Activated T-cell treated with anti-CD3 and anti-CD28 coated beads, Interleukin-2, amount 50 U/mL, for 48 hours (primary cell): ENCODE measurements at regions not wholly inside any gene's neighbourhood (a gene's known extent, or its start where the extent isn't known, plus 50 kb on each side); places are given as distances from the start of the nearest gene placed in this dataset.

ENCODE experiments used
- DNase-seq, 2 experiments: peaks; one replicate each; pipeline ENCODE4 v3.0.0-alpha.2; 2020

DNA sequence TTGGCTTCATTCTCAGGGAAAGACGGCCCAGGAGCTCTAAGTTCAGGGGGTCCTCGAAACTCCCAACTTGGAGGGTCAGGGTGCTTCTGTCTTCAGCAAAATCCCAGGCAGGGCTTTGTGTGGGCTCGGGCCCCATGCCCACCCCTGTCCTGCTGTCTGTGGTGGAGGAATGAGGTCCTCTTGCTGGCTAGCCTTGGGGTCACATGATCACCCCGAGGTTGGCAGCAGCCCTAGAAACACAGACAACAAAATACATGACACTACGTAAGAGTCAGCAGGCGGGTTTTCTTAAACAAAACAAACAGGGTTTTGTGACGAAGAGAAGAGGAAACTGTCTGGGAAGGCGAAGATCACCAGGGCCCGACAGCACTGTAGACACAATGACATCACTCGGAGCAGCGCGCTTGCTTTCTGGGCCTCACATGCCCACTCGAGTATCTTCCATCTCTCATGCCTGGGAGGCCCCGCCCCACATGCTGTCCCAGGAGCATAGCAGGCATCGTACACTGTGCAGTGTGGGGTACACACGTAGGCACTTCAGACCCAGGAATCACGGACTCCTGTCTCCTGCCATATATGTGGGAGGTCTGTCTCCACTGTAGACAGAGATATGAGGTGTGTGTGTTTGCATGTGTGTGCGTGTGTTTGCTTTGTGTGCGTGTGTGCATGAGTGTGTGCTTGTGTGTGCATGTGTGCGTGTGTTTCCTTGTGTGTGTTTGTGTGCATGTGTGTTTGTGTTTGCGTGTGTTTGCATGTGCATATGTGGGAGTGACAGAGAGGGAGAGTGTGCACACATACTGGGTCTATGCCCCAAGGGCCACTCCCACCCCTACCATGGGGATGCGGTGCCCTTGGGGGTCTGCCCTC is 94.7 kb downstream of the SIK1 start:
- DNase-seq: no peak

DNA sequence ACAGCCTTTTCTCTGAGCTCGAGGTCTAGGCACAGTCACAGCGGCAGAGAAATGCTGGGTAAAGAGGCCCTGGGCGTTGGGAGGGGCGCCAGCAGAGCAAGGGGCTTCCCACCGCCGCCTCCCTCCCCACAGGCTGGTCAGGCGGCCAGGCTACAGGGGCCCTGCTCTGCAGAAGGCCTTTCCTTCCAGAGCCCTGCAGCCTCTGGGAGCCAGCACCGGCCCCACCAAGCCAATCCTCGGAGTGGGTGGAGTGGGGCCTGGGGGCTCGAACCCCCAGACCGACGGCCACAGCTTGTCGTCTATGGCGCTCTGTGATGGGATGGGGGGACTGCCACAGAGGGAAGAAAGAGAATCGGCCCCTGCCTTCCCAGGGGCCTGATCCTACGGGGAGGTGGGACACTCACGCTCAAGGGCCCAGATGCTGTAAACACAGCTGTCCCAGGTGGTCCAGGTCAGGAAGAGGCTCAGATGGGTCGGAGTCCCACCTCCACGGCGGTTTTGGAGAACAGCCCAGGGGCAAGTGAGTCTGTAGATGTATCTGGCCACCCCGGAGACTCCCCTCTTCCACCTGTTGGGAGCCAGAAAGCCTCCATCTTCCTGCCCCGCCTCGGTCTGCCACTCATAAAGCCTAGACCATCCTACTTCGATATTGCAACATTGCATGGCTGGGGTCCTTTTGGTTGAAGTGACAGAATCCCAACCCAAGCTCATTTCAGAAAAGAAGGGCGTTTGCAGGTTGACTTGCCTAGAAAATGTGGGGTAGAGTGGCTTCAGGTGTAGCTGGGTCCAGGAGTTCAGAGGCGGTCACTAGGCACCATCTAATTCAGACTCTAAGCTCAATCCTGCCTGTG is 95.6 kb downstream of the SIK1 start:
- DNase-seq: no peak

DNA sequence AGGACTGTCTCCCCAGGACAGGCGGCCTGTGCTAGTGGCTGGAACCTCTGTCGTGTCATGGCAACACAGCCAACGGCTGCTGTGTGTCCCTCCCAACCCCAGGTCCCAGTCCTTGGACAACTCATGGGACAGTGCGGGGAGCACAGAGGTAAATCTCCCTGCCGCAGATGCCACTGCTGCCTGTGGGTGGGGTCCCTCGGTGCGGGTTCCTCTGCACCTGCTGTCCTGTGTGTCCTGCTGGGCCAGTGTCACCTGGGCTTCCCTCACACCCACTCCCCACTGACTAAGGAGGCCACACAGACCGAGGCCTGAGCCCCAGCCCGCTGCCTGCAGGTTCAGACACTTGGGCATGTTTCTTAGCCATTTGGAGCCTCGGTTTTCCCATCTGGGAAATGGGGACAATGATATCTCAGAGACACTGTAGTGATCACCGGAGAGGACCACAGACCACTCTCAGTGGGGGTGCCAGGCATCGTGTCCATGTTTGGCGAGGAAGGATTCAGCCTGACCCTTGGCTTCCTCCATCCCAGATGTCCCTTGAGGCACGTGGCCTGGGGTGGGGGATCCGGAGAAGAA is 96.5 kb downstream of the SIK1 start:
- DNase-seq: no peak

DNA sequence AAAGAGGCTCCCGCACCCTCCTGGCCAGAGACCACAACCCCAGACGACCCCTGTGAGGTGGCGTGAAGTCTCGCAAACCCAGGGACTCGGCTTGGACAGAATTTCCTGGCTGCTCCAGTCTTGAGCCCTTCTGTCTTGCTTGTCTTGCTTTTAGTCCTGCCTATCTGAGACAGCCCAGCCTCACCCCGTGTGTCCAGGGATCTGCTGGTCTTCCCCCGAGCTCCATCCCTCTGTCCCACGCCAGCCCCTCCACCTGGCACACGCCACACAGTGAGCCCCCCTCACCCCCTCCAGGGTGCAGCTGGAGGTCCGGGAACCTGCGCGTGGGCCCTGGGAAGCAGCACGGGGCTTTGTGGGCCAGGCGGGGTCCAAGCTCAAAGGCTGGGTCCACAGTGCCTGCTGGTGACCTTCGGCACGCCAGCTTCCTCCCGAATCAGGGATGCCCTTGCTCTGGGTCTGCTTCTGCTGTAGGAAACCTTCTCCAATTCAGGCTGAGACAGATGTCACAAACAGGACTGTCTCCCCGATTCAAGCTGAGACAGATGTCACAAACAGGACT is 97.1 kb downstream of the SIK1 start:
- DNase-seq: no peak

DNA sequence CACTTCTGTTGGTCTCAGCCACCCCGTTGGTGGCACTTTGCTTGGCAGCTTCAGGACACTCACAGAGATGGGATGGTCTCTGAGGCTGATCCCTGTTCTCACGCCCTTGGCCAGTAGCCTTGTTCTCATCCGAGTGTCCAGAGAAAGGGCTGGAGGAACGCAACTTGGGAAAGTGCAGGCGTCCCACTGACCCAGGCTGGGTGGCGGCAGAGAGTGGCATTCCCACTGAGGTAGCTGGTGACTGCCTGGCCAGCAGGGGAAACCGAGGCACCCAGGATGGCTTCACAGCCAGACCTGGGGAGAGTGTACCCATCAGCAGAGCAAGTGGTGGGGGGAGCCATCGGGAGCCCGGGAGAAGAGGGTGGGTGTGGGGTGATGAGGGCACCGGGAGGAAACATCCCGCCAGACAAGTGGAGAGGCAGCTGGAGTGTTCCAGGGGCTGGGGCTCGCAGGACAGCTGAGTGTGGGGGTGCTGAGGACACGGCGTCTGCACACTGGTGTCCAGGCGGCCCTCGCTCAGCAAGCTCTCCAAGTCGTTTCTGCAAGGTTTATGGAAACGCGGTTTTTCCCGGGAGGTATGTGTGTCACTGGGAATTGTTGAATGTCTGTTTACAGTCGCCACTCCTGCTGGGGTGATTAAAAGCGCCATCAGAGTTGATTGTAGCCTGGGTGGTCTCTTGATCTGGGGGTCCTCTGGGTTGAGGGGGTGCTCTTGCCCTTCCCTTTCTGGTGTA is 97.8 kb downstream of the SIK1 start:
- no peak for DNase-seq

DNA sequence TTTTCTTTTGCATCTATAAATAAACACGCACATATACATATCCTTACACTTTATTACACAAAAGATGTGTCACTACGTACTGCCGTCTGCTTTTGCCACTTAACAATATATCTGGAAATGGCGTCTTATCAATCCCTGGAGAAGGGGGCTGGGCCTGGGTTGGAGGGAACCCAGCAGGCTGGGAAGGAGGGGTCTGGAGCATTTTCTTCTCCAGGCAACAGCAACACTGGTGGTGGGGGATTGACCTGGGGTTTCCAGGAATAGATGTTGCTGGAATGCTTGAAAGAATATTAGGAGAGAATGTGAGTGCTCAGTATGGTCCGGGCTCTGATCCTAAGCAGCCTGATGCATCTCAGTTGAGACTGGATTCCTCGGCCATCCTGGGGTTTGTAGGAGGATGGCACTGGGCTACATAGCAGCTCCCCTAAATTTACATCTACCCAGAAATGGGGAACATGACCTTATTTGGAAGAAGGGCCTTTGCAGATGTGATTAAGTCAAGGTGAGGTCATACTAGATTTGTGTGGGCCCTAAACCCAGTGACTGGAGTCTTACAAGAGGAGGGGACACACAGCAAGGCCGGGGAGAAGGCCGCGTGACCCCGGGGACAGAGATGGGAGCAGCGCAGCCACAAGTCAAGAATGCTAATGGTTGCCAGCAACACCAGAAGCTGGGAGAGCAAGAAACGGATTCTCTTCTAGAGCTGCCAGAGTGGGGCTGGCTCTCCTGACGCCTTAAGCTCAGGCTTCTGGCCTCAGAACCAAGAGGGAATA is 98.6 kb downstream of the SIK1 start:
- no peak for DNase-seq

DNA sequence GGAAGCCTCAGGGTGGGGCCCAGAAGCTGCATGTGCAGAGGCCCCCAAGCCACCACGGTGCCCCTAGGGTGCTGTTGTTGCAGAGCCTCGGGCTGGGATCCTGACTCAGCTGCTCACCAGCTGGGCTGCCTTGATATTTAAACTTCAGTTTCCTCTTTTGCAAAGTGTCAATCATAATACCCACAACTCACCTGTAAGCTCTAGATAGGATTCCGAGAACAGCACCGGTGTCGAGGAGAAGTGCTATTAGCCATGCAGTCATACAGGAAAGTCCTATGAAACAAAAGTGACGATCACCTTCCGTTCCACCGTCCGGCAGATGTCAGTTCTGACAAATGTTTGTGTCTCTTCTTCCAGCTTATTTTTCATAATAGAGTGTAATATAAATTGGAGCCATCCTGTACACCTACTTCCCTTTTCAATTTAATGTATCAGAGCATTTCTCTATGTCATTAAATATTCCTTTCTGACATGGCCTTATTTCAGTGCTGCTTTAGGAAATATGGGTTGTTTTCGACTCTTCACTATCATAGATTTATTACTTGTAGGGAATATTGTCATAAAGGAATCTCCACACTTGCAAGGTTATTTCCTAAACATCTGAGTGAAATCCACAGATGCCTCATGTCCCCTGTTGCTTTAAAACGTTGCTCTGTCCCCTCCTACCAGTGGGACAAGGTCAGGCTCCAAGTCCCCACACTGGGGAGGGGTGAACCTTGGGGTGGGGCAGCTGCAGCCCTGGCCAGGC is 100.8 kb downstream of the SIK1 start:
- DNase-seq: no peak

DNA sequence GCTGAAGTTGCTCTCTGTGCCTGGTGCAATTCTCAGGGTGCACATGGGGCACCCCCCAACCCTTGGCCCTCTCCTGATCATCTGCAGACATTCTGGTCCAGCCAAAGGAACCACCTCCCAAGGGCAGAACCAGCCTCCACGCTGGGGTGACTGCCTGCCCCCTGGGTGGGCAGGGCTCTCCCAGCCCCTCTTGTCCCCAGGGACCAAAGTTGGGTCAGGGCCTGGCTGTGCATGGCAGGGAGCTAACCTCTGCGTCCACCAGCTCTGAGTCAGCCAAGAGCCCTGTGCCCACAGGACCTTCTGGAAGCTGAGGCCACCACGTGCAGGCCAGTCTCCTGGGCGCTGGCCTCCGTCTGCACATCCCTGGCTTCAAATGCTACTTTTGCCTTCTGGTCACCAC is 101.9 kb downstream of the SIK1 start:
- DNase-seq: no peak

DNA sequence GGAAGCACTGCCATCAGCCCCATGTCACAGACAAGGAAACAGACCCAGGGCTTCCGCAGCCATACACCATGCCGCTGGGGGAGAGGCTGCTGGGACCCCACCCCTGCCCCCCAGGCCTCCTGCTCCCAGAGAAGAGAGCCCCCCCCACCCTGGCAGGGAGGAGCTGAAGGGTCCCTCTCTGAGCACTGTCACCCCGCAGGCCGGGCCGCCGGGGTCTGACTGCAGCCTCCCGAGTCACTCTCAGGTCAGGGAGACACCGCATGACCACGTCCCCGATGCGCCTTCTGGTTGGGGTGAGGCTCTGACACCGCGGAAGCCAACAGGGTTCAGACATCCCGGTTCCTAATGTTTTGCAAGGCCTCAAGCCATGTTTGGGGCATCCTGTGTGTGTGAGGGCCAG is 102.3 kb downstream of the SIK1 start:
- no peak for DNase-seq

DNA sequence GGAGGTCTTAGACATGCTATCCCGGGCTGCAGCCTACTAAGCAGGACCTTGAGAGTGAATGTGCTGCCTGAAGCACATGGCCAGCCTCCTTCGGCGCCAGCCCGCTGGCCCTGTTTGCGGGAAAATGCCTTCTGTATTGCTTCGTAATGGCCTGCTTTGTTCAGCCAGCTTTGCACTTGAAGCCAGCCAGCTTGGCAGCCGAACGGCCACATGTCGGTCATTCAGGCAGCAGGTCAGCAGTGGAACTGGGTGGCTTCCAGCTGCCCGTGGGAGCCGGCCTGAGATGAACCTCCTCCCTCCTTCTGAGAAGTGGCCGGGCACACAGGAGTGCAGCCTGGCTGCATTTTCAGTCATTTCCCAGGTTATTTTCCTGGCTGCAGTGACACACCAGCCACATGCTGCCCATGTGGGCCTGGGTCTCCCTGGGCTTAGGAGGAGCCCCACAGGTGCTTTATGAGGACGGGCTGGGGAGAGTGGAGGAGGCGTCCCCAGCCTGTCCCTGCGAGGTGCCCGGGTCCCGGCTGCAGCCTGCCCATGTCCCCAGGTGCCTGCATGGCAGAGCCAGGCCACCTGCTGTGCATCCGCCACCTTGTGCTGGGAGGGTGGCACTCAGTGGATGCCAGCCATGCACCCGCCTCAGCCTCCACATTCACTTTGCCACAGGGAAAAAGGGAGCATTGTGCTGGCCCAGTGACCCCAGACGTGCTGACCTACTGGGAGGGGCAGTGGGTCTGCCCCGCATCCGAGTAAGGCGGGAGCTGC is 103.5 kb downstream of the SIK1 start:
- no peak for DNase-seq

DNA sequence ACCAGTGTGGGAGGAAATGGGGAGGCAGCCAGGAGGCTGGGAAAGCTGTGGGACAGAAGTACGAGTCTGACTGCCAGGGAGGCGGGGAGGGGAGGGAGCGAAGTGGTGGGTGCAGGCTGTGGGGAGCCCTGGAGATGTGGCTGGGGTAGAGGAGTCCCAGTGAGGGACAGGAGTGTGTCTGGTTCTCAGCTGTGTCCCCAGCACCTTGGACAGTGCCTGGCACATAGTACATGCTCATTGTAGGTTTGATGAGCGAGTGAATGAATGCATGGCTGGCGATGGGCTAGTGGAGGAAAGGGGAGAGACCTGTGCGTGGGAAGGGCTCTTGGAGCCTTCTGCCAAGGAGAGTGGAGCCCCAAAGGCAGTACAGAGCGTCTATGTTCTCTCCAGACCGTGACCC is 104.1 kb downstream of the SIK1 start:
- DNase-seq: no peak

DNA sequence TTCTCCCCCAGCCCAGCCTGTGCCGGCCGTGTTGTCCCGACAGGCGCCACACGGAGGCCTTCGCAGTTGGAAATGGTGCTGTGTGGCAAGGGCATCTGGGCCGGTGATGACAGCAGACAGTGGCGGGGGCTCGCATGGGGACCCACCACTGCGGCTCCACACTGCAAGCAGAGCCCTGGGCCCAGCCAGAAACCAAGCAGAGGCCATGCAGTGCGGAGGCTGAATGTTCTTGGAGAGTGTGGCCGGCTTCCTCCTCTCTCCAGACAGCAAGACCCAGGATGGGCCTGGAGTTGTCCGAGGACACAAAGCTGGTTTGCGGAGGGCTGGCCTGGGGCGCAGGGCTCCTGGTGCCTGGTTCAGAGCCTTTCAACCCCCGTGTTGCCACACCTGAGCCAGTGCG is 104.6 kb downstream of the SIK1 start:
- no peak for DNase-seq

DNA sequence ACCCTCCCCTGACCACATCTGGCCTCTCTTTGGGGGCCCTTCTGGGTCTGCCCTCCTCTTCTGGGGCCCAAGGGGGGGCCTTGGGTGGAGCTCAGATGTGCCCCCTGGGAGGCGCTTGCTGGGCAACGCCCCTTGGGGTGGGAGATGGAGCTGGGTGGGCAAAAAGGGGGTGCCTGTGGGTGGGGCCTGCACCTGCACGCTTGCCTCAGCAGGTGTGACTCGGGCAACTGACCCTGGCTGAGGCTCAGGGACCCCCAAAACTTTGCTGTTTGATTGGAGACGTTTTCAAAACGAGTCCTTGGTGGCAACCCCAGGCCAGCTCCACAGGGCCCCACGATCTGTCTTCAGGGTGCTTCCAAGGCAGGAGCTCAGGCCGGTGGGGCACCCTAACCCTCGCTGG is 105.3 kb downstream of the SIK1 start:
- no peak for DNase-seq

DNA sequence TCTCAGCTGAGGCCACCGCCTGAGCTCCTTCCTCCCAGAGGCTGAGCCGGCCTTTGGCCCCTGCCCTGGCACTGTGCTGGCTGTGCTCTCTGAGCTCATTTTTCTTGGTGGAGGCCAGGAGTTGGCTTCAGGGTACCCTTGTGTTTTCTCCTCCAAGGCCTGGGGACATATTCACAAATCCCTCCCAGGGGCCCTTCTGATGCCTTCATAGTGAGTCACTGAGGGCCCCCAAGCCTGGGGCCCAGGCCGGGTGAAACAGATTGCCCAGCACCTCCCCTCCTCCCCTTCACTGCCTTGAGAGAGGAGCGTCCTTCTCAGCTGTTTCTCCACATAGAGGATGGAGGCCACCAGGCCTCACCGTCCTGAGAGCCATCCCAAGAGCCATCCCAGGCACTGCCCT is 105.8 kb downstream of the SIK1 start:
- no peak for DNase-seq

DNA sequence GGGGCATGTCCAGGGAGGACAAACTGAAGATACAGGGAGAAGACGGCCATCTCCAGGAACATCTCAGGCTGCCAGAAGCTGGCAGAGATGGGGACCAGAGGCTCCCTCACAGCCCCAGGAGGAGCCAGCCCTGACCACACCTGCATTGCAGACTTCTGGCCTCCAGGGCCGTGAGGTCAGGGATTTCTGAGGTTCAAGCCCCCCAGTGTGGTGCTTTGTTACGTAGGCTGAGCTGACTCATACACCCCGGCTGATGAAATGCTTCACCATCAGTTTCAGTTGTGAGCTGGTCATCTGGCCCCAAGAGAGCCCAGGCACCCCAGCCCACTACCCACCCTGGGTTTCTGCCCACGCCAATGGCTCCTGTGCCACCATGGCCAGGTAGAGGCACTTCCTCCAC is 106.4 kb downstream of the SIK1 start:
- no peak for DNase-seq

DNA sequence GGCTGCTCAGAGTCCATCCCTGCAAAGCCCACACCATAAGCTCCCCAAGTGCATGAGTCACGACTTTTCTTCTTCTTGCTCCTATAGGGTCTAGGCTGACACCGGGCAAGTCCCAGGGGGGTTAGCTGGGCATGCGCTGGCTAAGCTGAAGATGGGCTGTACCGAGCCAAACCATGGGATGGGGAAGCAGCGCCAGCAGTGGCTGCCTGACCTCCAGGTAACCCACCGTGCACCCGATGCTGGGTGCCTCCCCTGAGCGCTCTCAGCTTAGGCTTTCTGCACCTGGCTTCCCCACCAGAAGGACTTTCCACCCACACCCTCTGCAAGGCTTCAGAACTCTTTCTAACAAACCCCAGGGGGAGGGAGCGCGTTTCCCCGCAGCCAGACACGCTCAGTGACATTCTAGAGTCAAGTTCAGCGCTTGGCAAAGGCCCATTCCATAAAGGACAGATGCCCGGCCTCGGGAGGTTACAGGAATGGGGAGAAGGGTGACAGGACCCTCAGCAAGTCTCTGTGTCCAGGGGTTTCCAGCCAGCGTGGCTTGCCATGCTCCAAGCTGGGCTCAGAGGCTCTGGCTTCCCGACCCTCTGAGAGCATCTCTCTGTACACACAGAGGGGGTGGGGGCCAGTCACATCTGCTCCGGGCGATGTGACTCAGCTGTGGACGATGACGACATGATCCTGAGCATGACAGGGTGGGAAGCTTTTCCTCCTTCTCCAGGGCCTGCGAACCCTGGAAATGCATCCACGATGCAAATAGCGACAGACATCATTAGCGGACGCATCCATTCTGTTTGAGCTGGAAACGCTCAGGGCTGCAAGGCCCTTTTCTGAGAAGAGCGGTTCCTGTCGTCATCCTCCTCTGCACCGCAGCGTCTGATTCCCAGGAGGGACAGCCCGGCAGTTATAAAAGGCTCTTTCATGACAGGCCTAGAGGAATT is 107.8 kb downstream of the SIK1 start:
- DNase-seq: no peak

DNA sequence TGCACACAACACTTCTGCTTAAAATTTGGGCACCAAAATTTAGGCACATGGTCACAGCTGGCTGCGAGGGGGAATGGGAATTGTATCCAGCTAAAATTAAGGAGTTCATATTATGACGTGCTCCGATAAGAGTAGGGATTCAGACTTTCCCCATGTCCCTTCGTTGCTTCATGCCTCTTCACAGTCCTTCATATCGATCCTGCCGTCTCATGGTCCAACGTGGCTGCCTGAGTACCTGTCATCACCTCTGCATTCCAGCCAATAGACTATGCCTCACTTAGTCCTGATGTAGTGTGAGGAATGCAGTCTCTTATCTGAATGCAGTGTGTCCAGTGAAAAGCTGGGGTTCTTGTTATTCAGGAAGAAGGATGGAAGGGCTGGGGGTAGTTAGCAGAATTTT is 108.6 kb downstream of the SIK1 start:
- no peak for DNase-seq

DNA sequence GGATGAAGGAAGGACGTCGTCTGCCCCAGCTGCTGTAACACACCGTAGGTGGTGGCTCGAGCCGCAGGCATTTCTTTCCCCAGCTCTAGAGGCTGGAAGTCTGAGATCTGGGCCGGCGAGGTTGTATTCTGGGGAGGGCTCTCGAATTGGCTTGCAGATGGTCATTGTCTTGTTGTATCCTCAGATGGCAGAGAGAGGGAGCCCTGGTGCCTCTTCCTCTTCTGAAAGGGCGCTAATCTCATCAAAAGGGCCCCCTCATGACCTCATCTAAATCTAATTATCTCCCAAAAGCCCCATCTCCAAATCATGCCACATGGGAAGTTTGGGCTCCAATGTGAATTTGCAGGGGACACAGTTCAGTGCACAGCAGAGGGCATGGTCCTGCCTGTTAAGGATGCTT is 109.0 kb downstream of the SIK1 start:
- no peak for DNase-seq

DNA sequence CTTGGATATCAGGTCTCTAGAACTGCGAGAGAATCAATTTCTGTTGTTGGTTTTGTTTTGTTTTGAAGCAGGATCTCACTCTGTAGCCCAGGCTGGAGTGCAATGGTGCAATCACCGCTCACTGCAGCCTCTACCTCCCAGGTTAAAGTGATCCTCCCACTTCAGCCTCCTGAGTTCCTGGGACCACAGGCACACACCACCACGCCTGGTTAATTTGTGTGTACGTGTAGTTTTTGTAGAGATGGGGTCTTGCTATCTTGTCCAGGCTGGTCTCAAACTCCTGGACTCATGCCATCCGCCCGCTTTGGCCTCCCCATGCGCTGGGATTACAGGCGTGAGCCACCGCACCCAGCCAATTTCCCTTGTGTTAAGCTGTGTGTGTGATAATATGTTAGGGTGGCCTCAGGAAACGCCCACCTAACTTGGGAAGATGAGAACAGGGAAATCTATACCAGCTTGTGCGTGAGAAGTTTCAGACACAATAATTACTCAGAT is 109.6 kb downstream of the SIK1 start:
- no peak for DNase-seq
